ENCODE measurements at regions not wholly inside any gene's neighbourhood (a gene's known extent, or its start where the extent isn't known, plus 50 kb on each side); places are given as distances from the start of the nearest gene placed in this dataset.
"Not testable (repeated sequence)": the region's sequence is repeated elsewhere in the genome, so short reads cannot be mapped to it uniquely, and the experiment has no call there.

GRCh38 chr7:81232084-81232799 lies 313.4 kb upstream of the SEMA3C start:
- Histone ChIP-seq H3K4me3 (no peak overlapping the region), H3K36me3 (ENCODE audit: low read depth) (no peaks in the 10 kb centered on the region), H3K4me1 (ENCODE audit: low read depth) (no peaks in the 10 kb centered on the region), H3K9me3 (no peaks in the 10 kb centered on the region)
- intact Hi-C loops (cut with DNase I, micrococcal nuclease): no loop called here
- DNase-seq: peak; percentile 21 to 59 (median 47)
- no peak for TF ChIP-seq CTCF (IDR thresholded peaks at IDR 0.05)
- peak; percentile 71 for ATAC-seq

GRCh38 chr7:81231301-81231838 lies 312.5 kb upstream of the SEMA3C start:
- H3K4me1 ChIP-seq (ENCODE audit: low read depth): no peaks in the 10 kb centered on the region
- TF ChIP-seq CTCF (IDR thresholded peaks at IDR 0.05): no peak
- H3K4me3 ChIP-seq: no peak overlapping the region
- H3K36me3 ChIP-seq (ENCODE audit: low read depth): no peaks in the 10 kb centered on the region
- intact Hi-C loops (cut with DNase I, micrococcal nuclease): no loop called here
- H3K9me3 ChIP-seq: no peaks in the 10 kb centered on the region
- ATAC-seq: no peak
- no peak for DNase-seq

- no peaks in the 10 kb centered on the region for H3K9me3 ChIP-seq
- DNase-seq (no peak), ATAC-seq (no peak)
- intact Hi-C loops (cut with DNase I, micrococcal nuclease): no loop called here
- H3K36me3 ChIP-seq (ENCODE audit: low read depth): no peaks in the 10 kb centered on the region
- H3K4me1 ChIP-seq (ENCODE audit: low read depth): no peaks in the 10 kb centered on the region
- no peak for TF ChIP-seq CTCF (IDR thresholded peaks at IDR 0.05)
- H3K4me3 ChIP-seq: no peak overlapping the region
Observed at GRCh38 chr7:81226234-81226633, 307.4 kb upstream of the SEMA3C start.

GRCh38 chr7:81222692-81223091 lies 303.8 kb upstream of the SEMA3C start:
- ATAC-seq: not testable (repeated sequence)

GRCh38 chr7:81221527-81222217 lies 302.8 kb upstream of the SEMA3C start:
- H3K4me3 ChIP-seq: no peak overlapping the region
- no peaks in the 10 kb centered on the region for H3K4me1 ChIP-seq (ENCODE audit: low read depth)
- intact Hi-C loops (cut with DNase I, micrococcal nuclease): no loop called here
- no peaks in the 10 kb centered on the region for H3K36me3 ChIP-seq (ENCODE audit: low read depth)
- DNase-seq (no peak), ATAC-seq (no peak)
- H3K9me3 ChIP-seq: no peaks in the 10 kb centered on the region
- no peak for TF ChIP-seq CTCF (IDR thresholded peaks at IDR 0.05)

More at GRCh38 chr7:81222692-81223091, 303.8 kb upstream of the SEMA3C start:
- H3K36me3 ChIP-seq (ENCODE audit: low read depth); DNase-seq; H3K4me3 ChIP-seq; H3K9me3 ChIP-seq; intact Hi-C loops (cut with DNase I, micrococcal nuclease); H3K4me1 ChIP-seq (ENCODE audit: low read depth): not testable (repeated sequence)

- no peak for TF ChIP-seq CTCF (IDR thresholded peaks at IDR 0.05)
- no peak for ATAC-seq
- no peaks in the 10 kb centered on the region for H3K9me3 ChIP-seq
- DNase-seq: no peak
- no peaks in the 10 kb centered on the region for H3K36me3 ChIP-seq (ENCODE audit: low read depth)
- intact Hi-C loops (cut with DNase I, micrococcal nuclease): no loop called here
- no peak overlapping the region for H3K4me3 ChIP-seq
- no peaks in the 10 kb centered on the region for H3K4me1 ChIP-seq (ENCODE audit: low read depth)
Observed at GRCh38 chr7:81218480-81219106, 299.7 kb upstream of the SEMA3C start.
